H9 (cell line): ENCODE measurements at regions not wholly inside any gene's neighbourhood (a gene's known extent, or its start where the extent isn't known, plus 50 kb on each side); places are given as distances from the start of the nearest gene placed in this dataset.

Source experiments
- DNase-seq: peaks from one replicate; pipeline ENCODE4 v3.0.0-alpha.2; 2017
- H2AFZ ChIP-seq: one replicate; pipeline ENCODE4 v1.6.1; 2013; ENCODE audit warnings: mild to moderate bottlenecking, low read length, control low read depth, moderate library complexity
- H2AK5ac ChIP-seq: 2 replicates; pipeline ENCODE4 v1.6.1; 2013; ENCODE audit warnings: low read length, control low read depth, mixed read lengths; ENCODE audit not compliant: insufficient read length
- H2BK120ac ChIP-seq: one replicate; pipeline ENCODE4 v1.6.1; 2013; ENCODE audit warnings: low read depth, mild to moderate bottlenecking, low read length, control low read depth, inconsistent platforms; ENCODE audit not compliant: poor library complexity, severe bottlenecking
- H2BK12ac ChIP-seq: 2 replicates; pipeline ENCODE4 v1.6.1; 2013; ENCODE audit warnings: low read length, control low read depth, mixed read lengths, low read depth; ENCODE audit not compliant: insufficient read length
- H2BK15ac ChIP-seq: 2 replicates; pipeline ENCODE4 v1.6.1; 2013; ENCODE audit warnings: low read depth, low read length, control low read depth
- H2BK20ac ChIP-seq: one replicate; pipeline ENCODE4 v1.6.1; 2013; ENCODE audit warnings: low read depth, mild to moderate bottlenecking, low read length, control low read depth, inconsistent platforms; ENCODE audit not compliant: poor library complexity, severe bottlenecking
- H2BK5ac ChIP-seq: 2 replicates; pipeline ENCODE4 v1.6.1; 2013; ENCODE audit warnings: low read length, control low read depth, mixed read lengths; ENCODE audit not compliant: insufficient read length
- H3K14ac ChIP-seq: 2 replicates; pipeline ENCODE4 v1.6.1; 2013; ENCODE audit warnings: low read length, control low read depth; ENCODE audit not compliant: insufficient read depth
- H3K18ac ChIP-seq: 2 replicates; pipeline ENCODE4 v1.6.1; 2013; ENCODE audit warnings: low read depth, mild to moderate bottlenecking, mixed read lengths, low read length, control low read depth; ENCODE audit not compliant: insufficient read length
- H3K23ac ChIP-seq: 2 replicates; pipeline ENCODE4 v1.6.1; 2013; ENCODE audit warnings: low read length, control low read depth, mixed read lengths, low read depth; ENCODE audit not compliant: insufficient read length
- H3K23me2 ChIP-seq: 2 replicates; pipeline ENCODE4 v1.6.1; 2013; ENCODE audit warnings: low read depth, mild to moderate bottlenecking, mixed read lengths, low read length, control low read depth; ENCODE audit not compliant: insufficient read length, poor library complexity, severe bottlenecking
- H3K27ac ChIP-seq: 2 replicates; pipeline ENCODE4 v1.5.1; 2013; ENCODE audit warnings: low read length, control low read depth, mixed read lengths, low read depth; ENCODE audit not compliant: insufficient read length
- H3K27me3 ChIP-seq: 2 replicates; pipeline ENCODE4 v1.6.1; 2013; ENCODE audit warnings: low read length, control low read depth, inconsistent platforms; ENCODE audit not compliant: insufficient read depth
- H3K4ac ChIP-seq: 2 replicates; pipeline ENCODE4 v1.6.1; 2013; ENCODE audit warnings: low read depth, mild to moderate bottlenecking, control low read depth, inconsistent platforms, low read length, moderate library complexity
- H3K4me1 ChIP-seq: 2 replicates; pipeline ENCODE4 v1.6.1; 2013; ENCODE audit warnings: low read length, control low read depth, inconsistent platforms; ENCODE audit not compliant: insufficient read depth
- H3K4me2 ChIP-seq: 2 replicates; pipeline ENCODE4 v1.6.1; 2013; ENCODE audit warnings: low read length, control low read depth, mixed read lengths; ENCODE audit not compliant: insufficient read length, insufficient read depth
- H3K56ac ChIP-seq: 2 replicates; pipeline ENCODE4 v1.6.1; 2013; ENCODE audit warnings: low read depth, mild to moderate bottlenecking, mixed read lengths, low read length, control low read depth; ENCODE audit not compliant: insufficient read length
- H3K79me1 ChIP-seq: 2 replicates; pipeline ENCODE4 v1.6.1; 2013; ENCODE audit warnings: low read depth, mild to moderate bottlenecking, moderate library complexity, low read length, control low read depth, inconsistent platforms; ENCODE audit not compliant: insufficient read depth, poor library complexity, severe bottlenecking
- H3K79me2 ChIP-seq: 2 replicates; pipeline ENCODE4 v1.6.1; 2013; ENCODE audit warnings: low read length, control low read depth, inconsistent platforms; ENCODE audit not compliant: insufficient read depth
- H3K9ac ChIP-seq: 2 replicates; pipeline ENCODE4 v1.6.1; 2013; ENCODE audit warnings: low read length, control low read depth, mixed read lengths; ENCODE audit not compliant: insufficient read length; ENCODE audit errors: extremely low read depth
- H3K9me3 ChIP-seq: one replicate; pipeline ENCODE4 v1.6.1; 2013; ENCODE audit warnings: low read depth, low read length, inconsistent platforms; ENCODE audit not compliant: control insufficient read depth
- H3T11ph ChIP-seq: one replicate; pipeline ENCODE4 v1.6.1; 2013; ENCODE audit warnings: mild to moderate bottlenecking, low read length, control low read depth, inconsistent platforms
- H4K20me1 ChIP-seq: one replicate; pipeline ENCODE4 v1.6.1; 2013; ENCODE audit not compliant: control insufficient read depth, insufficient read length, insufficient read depth
- H4K5ac ChIP-seq: 2 replicates; pipeline ENCODE4 v1.6.1; 2013; ENCODE audit warnings: low read depth, mild to moderate bottlenecking, mixed read lengths, low read length, control low read depth; ENCODE audit not compliant: insufficient read length
- H4K8ac ChIP-seq: replicated peaks from 2 replicates; pipeline ENCODE4 v1.6.1; 2013; ENCODE audit warnings: low read length, control low read depth, mixed read lengths, low read depth; ENCODE audit not compliant: insufficient read length
- H4K91ac ChIP-seq: 2 replicates; pipeline ENCODE4 v1.6.1; 2013; ENCODE audit warnings: low read depth, mild to moderate bottlenecking, moderate library complexity, mixed read lengths, low read length, control low read depth; ENCODE audit not compliant: insufficient read length
- H3K27ac Mint-ChIP-seq, 3 experiments: 2 replicates in 2 of 3; 3 replicates in 1 of 3; pipeline ENCODE4 v1.8.0; 2020 to 2021; ENCODE audit warnings: mixed read lengths in 3 of 3, mild to moderate bottlenecking in 1 of 3, moderate library complexity in 1 of 3
- H3K27me3 Mint-ChIP-seq: 2 replicates; pipeline ENCODE4 v1.8.0; 2021; ENCODE audit warnings: low read depth, mild to moderate bottlenecking, moderate library complexity, mixed read lengths
- H3K36me3 Mint-ChIP-seq, 3 experiments: 2 replicates in 2 of 3; 3 replicates in 1 of 3; pipeline ENCODE4 v1.8.0; 2020 to 2021; ENCODE audit warnings: low read depth in 3 of 3, mixed read lengths in 3 of 3; ENCODE audit not compliant: insufficient read depth in 1 of 3
- H3K4me1 Mint-ChIP-seq, 2 experiments: 2 replicates each; pipeline ENCODE4 v1.8.0; 2020; ENCODE audit warnings: mixed read lengths in 2 of 2
- H3K4me3 Mint-ChIP-seq, 2 experiments: 2 replicates in 1 of 2; 3 replicates in 1 of 2; pipeline ENCODE4 v1.8.0; 2020 to 2021; ENCODE audit warnings: mild to moderate bottlenecking in 2 of 2, mixed read lengths in 2 of 2, moderate library complexity in 1 of 2
- H3K9me3 Mint-ChIP-seq, 2 experiments: 2 replicates in 1 of 2; 3 replicates in 1 of 2; pipeline ENCODE4 v1.8.0; 2020; ENCODE audit warnings: mild to moderate bottlenecking in 2 of 2, mixed read lengths in 2 of 2, moderate library complexity in 1 of 2
- CTCF ChIP-seq: fragments of 200-600 bp; sonication (generic); conservative IDR thresholded peaks from 3 replicates; pipeline ENCODE4 v1.8.0; 2021; ENCODE audit warnings: antibody characterized with exemption, mild to moderate bottlenecking
- WGBS: extraction: QIAGEN DNeasy Blood & Tissue Kit; methylation state at CpG from one replicate; pipeline ENCODE4 v1.1.7; 2013; ENCODE audit warnings: missing lambda C conversion rate, low lambda C conversion rate, mixed read lengths; ENCODE audit not compliant: insufficient read length; ENCODE audit errors: extremely low coverage; 5-methylcytosine and 5-hydroxymethylcytosine counted together

- H2BK15ac ChIP-seq: no peak overlapping the region
- no peak overlapping the region for H3K18ac ChIP-seq
- H3K23me2 ChIP-seq: no peaks in the 10 kb centered on the region
- no CpG with 5 or more reads among the region's 2 CpGs for WGBS
- H3K27ac Mint-ChIP-seq: no peak overlapping the region
- H4K5ac ChIP-seq: no peak overlapping the region
- TF ChIP-seq CTCF: no peak
- no peak overlapping the region for H3T11ph ChIP-seq
- H2AFZ ChIP-seq: no peak overlapping the region
- H2AK5ac ChIP-seq: no peak overlapping the region
- no peak overlapping the region for H4K8ac ChIP-seq
- no peak for DNase-seq
- no peaks in the 10 kb centered on the region for H3K4me1 Mint-ChIP-seq
- H2BK20ac ChIP-seq: no peak overlapping the region
- H3K27me3 Mint-ChIP-seq: peaks cover 6% of the 10 kb centered on the region; the same call in 1 of the 2 replicates
- H3K79me1 ChIP-seq: no peaks in the 10 kb centered on the region
- no peaks in the 10 kb centered on the region for H4K20me1 ChIP-seq
- no peak overlapping the region for H3K4me2 ChIP-seq
- peaks cover 11 to 16% of the 10 kb centered on the region in 2 experiments for H3K9me3 Mint-ChIP-seq
- H3K79me2 ChIP-seq: no peaks in the 10 kb centered on the region
- H3K27me3 ChIP-seq: no peaks in the 10 kb centered on the region
- H4K91ac ChIP-seq: no peak overlapping the region
- no peak overlapping the region for H3K4ac ChIP-seq
- no peak overlapping the region for H3K23ac ChIP-seq
- H3K27ac ChIP-seq: no peak overlapping the region
- no peak overlapping the region for H3K4me3 Mint-ChIP-seq
- no peak overlapping the region for H3K9ac ChIP-seq
- H3K9me3 ChIP-seq: no peaks in the 10 kb centered on the region
- H3K56ac ChIP-seq: no peak overlapping the region
- H2BK12ac ChIP-seq: no peak overlapping the region
- H2BK5ac ChIP-seq: no peak overlapping the region
- no peaks in the 10 kb centered on the region for H3K4me1 ChIP-seq
- no peak overlapping the region for H2BK120ac ChIP-seq
- H3K14ac ChIP-seq: no peak overlapping the region
- peaks cover 2 to 20% (median 2%) of the 10 kb centered on the region in 3 experiments; a peak in 5 of 7 replicates for H3K36me3 Mint-ChIP-seq
Measured at GRCh38 chr16:76071690-76072089, 205.5 kb upstream of the CNTNAP4 start.
